DOHH2 (cell line): ENCODE measurements at regions not wholly inside any gene's neighbourhood (a gene's known extent, or its start where the extent isn't known, plus 50 kb on each side); places are given as distances from the start of the nearest gene placed in this dataset.

Experiments
- H3F3A ChIP-seq: fragments of 200-600 bp; sonication (generic), shearing (Covaris generic); 2 replicates; pipeline ENCODE4 v1.6.0; 2016; ENCODE audit warnings: antibody characterized with exemption, mild to moderate bottlenecking; ENCODE audit not compliant: control insufficient read depth, insufficient read depth
- H3K27ac ChIP-seq: fragments of 200-600 bp; sonication (generic); 2 replicates; pipeline ENCODE4 v1.5.1; 2014; ENCODE audit warnings: low read depth, mild to moderate bottlenecking, low read length, moderate library complexity
- H3K27me3 ChIP-seq: fragments of 200-600 bp; sonication (generic); 2 replicates; pipeline ENCODE4 v1.6.1; 2014; ENCODE audit warnings: mild to moderate bottlenecking, low read length, mixed read lengths; ENCODE audit not compliant: control insufficient read depth
- H3K36me3 ChIP-seq: fragments of 200-600 bp; sonication (generic); 2 replicates; pipeline ENCODE4 v1.6.1; 2014; ENCODE audit warnings: mild to moderate bottlenecking, low read length, moderate library complexity, mixed read lengths; ENCODE audit not compliant: control insufficient read depth
- H3K4me1 ChIP-seq: fragments of 200-600 bp; sonication (generic); 2 replicates; pipeline ENCODE4 v1.6.1; 2014; ENCODE audit warnings: mild to moderate bottlenecking, low read length, mixed read lengths; ENCODE audit not compliant: control insufficient read depth
- H3K4me2 ChIP-seq: fragments of 200-600 bp; sonication (generic); 2 replicates; pipeline ENCODE4 v1.6.0; 2014; ENCODE audit warnings: mild to moderate bottlenecking, low read length, moderate library complexity
- H3K4me3 ChIP-seq: fragments of 200-600 bp; sonication (generic); 2 replicates; pipeline ENCODE4 v1.5.1; 2014; ENCODE audit warnings: mild to moderate bottlenecking, low read length, mixed read lengths
- H3K79me2 ChIP-seq: fragments of 200-600 bp; sonication (generic); 2 replicates; pipeline ENCODE4 v1.6.1; 2014; ENCODE audit warnings: mild to moderate bottlenecking, low read length, mixed read lengths; ENCODE audit not compliant: control insufficient read depth
- H3K9me2 ChIP-seq: fragments of 200-600 bp; sonication (generic); replicated peaks from 2 replicates; pipeline ENCODE4 v1.6.1; 2014; ENCODE audit warnings: mild to moderate bottlenecking, low read length, mixed read lengths; ENCODE audit not compliant: control insufficient read depth
- H3K9me3 ChIP-seq: fragments of 200-600 bp; sonication (generic); 2 replicates; pipeline ENCODE4 v1.6.1; 2014; ENCODE audit warnings: antibody characterized with exemption, low read length, mixed read lengths; ENCODE audit not compliant: control insufficient read depth, insufficient read depth
- H4K20me1 ChIP-seq: fragments of 200-600 bp; sonication (generic); 2 replicates; pipeline ENCODE4 v1.6.0; 2014; ENCODE audit warnings: low read depth, mild to moderate bottlenecking, antibody characterized with exemption, low read length, moderate library complexity; ENCODE audit not compliant: control insufficient read depth, insufficient read depth
- CTCF ChIP-seq: fragments of 200-600 bp; sonication (generic); IDR thresholded peaks from one replicate; pipeline ENCODE4 v1.5.1; 2014; ENCODE audit warnings: antibody characterized with exemption, mild to moderate bottlenecking, low read depth, low read length; ENCODE audit not compliant: poor library complexity, severe bottlenecking
- EZH2phosphoT487 ChIP-seq: fragments of 200-600 bp; sonication (generic); IDR thresholded peaks from 2 replicates; pipeline ENCODE4 v1.6.1; 2017; ENCODE audit warnings: borderline replicate concordance, mild to moderate bottlenecking, antibody characterized with exemption, low read length, moderate library complexity, mixed read lengths

DNA sequence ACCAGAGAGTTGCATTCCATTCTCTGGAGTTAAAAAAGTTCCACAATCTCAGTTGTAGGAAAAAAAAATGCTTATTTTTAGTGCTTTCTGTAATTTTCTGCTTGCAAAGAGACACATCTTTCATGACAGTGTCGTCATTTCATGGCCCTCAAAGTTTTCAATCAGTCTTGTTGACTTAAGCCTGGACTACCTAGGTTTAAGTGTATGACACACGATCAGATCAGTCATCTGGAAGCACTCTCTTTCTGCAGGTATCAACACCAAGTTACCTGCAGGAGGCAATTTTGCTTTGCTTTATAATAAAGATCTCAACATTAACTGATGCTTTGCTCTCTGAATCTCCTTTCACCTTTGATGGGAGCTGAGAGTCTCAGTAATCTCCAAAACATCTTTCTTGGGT, 251.6 kb downstream of the BCAT1 start:
- no peaks in the 10 kb centered on the region for H4K20me1 ChIP-seq
- no peak overlapping the region for H3K4me2 ChIP-seq
- H3K27me3 ChIP-seq: no peaks in the 10 kb centered on the region
- H3K4me1 ChIP-seq: no peaks in the 10 kb centered on the region
- TF ChIP-seq CTCF (no peak), EZH2phosphoT487 (no peak)
- no peak overlapping the region for H3K27ac ChIP-seq
- H3K9me2 ChIP-seq: no peaks in the 10 kb centered on the region
- H3F3A ChIP-seq: no peaks in the 10 kb centered on the region
- H3K79me2 ChIP-seq: no peaks in the 10 kb centered on the region
- no peaks in the 10 kb centered on the region for H3K36me3 ChIP-seq
- H3K4me3 ChIP-seq: no peak overlapping the region
- no peaks in the 10 kb centered on the region for H3K9me3 ChIP-seq

DNA sequence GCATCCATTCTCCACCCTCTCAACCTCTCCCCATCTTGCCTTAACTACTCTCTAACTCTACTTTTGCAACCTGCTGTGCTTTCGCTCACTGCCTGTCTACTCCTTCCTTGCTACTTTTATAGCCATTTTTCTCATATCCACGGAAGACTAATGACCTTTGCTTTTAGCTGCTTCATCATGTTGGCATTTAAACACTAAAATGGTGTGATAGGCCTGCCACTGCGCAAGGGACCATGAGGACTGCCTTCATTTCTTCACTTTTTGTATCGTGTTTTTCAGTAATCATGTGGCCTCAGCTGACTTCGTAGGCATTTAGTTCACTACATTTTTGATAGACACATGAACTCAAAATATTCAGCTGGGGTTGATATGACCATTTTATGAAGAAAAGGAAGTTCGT, 252.1 kb downstream of the BCAT1 start:
- Histone ChIP-seq H3F3A (no peaks in the 10 kb centered on the region), H3K79me2 (no peaks in the 10 kb centered on the region), H3K4me1 (no peaks in the 10 kb centered on the region), H4K20me1 (no peaks in the 10 kb centered on the region), H3K4me2 (no peak overlapping the region), H3K4me3 (no peak overlapping the region), H3K27me3 (no peaks in the 10 kb centered on the region), H3K9me3 (no peaks in the 10 kb centered on the region), H3K9me2 (no peaks in the 10 kb centered on the region), H3K27ac (no peak overlapping the region), H3K36me3 (no peaks in the 10 kb centered on the region)
- TF ChIP-seq CTCF (no peak), EZH2phosphoT487 (no peak)

GRCh38 chr12:24695657-24696329, 253.1 kb downstream of the BCAT1 start:
- Histone ChIP-seq H3K9me2 (no peaks in the 10 kb centered on the region), H3K4me3 (no peak overlapping the region), H3F3A (no peaks in the 10 kb centered on the region), H3K9me3 (no peaks in the 10 kb centered on the region), H3K27me3 (no peaks in the 10 kb centered on the region), H4K20me1 (no peaks in the 10 kb centered on the region), H3K36me3 (no peaks in the 10 kb centered on the region), H3K4me2 (no peak overlapping the region), H3K27ac (no peak overlapping the region), H3K4me1 (no peaks in the 10 kb centered on the region), H3K79me2 (no peaks in the 10 kb centered on the region)
- no peak for TF ChIP-seq CTCF
- no peak for TF ChIP-seq EZH2phosphoT487
